COLO668 (cell line): ENCODE measurements at regions not wholly inside any gene's neighbourhood (a gene's known extent, or its start where the extent isn't known, plus 50 kb on each side); places are given as distances from the start of the nearest gene placed in this dataset.
"Not testable (repeated sequence)": the region's sequence is repeated elsewhere in the genome, so short reads cannot be mapped to it uniquely, and the experiment has no call there.

ENCODE experiments used
- DNase-seq: peaks from one replicate; lab custom pipeline; 2025; ENCODE audit not compliant: unreplicated experiment; lab: John Stamatoyannopoulos, UW

DNA sequence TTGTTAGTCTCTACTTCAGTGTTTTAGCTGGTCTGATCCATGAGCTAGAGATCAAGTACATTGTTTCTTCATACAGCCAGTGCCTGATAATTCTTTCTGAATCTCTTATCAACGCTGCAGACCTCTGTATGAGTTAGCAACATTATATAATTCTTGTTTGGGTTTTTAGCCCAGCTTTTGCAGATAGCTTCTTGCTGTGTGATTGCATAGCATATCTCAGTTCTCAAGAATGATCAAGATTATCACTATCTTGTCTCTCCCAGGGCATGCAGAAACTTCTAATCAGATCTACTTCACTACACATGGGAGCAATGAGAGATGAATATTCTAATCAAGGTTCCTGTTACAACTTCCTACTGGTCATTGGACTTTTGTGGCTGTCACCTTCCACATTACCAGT lies 158.3 kb downstream of the FAM174A start:
- no peak for DNase-seq

DNA sequence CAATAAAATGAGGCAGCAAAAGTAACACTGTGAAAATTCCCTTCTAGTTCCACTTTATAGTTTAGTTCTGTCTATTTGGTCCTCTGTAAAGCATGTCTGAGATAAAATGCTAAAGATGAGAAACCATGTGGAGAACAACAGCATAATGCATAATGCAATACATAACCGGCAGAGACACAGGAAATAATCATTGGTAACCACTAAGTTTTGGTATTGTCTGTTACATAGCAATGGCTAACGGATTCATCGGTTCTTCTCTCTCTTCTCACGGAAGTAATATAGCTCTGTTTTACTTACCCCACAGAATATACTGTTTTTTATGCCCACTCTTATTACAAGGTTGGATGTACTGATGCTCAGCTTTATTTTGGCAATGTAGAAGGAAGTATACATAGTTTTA lies 158.9 kb downstream of the FAM174A start:
- no peak for DNase-seq

DNA sequence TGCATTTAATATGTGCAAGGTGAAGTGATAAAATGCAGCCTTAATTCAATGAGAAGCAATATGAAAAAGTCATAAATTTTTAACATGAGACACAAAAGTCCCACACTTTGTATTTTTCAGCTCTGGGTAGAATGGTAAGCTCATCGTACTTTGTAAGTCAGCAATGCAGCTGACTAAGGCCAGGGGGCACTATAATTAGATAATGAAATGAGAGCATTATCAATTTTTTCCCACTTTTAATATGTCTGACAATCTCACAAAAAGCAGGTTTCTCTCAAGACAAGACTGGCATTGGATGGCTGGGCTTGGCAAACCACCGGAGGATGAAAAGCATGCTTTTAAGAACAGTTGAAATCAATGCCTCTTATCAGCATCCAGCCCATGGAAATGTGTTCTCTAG lies 162.8 kb downstream of the FAM174A start:
- no peak for DNase-seq

DNA sequence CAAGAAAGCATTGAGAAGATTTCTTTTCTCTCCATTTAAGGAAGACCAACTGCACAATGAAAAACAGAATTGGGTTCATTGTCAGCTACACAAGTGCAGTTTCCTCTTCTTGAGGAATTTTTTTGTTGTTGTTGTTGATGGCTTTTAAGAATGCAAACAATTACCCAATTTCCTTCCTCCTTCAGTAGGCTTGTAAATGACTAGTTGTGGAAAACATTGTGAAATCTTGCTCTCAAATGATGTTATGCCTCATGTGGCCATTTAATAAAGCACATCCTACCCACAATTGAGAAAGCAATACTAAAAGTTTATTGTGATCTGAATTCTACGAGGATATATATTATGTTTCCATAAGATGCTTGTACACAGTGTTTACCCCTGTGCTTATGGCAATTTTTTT lies 171.6 kb downstream of the FAM174A start:
- DNase-seq: no peak

DNA sequence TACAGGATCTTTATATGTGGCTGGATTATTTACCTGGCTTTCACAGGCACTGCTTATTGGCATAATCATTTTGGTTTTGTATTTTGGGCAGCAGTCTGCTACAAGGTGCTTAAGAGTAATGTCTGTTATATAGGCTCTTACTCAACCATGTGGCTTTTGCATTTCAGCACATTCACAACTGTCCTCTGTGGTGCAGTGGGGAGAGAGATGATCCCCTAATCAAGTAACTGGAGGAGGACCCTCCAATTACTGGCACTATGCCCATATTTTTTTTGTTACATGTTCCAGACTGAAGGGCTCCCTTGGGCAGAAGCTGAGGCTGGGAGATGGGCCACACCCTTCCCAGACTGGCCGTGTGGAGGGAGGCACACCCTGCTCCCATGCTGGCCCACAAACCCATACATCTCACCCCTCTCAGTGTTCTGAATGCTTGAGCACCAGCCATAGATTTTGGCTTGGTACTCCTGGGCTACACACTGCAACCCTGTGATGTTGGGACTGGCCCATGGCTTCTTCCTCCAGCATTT lies 173.5 kb downstream of the FAM174A start:
- no peak for DNase-seq

DNA sequence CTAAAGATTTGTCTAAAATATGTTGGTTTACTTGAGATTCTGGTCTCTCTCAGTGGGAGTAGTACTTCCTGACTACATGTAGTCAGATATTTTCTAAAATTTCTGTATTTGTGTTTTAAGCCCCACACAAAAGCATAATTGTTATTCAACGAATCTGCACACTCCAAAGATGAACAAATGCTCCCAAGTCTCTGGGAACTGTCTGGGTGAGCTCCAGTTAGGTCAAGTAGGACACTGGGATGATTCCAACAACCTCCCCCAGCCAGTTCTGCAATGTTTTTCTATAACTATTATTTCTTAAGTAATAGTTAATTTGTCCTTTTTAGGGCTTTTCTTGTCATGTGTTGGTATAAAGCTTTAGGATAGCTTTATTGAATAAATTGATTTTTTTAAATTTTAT lies 174.6 kb downstream of the FAM174A start:
- no peak for DNase-seq

DNA sequence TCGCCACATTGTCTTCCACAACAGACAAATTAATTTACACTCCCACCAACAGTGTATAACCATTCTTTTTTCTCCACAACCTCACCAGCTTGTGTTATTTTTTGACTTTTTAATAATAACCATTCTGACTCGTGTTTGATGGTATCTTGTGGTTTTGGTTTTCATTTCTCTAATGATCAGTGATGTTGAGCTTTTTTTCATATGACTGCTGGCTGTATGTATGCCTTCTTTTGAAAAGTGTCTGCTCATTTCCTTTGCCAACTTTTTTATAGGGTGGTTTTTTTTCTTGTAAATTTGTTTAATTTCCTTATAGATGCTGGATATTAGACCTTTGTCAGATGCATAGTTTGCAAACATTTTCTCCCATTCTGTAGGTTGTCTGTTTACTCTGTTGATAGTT lies 179.6 kb downstream of the FAM174A start:
- not testable (repeated sequence) for DNase-seq

DNA sequence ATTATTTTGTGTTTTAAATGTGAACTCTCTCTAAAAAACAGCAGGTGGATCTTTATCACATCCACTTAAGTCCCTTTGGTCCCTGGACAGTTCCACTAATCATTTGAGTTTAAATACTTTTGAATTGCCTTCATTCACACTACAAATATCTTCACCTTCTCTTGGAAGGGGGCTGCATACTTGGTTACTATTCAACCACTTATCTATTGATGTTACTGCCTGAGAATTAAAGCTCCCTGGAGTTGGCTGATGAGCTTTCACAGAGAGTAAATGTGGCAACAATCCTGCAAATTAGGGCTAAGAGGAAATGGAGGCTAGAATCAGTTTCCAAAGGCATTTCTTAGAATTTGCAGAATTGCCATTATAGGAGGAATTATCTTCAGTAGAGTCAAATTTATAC lies 180.4 kb downstream of the ST8SIA4 start:
- DNase-seq: no peak

DNA sequence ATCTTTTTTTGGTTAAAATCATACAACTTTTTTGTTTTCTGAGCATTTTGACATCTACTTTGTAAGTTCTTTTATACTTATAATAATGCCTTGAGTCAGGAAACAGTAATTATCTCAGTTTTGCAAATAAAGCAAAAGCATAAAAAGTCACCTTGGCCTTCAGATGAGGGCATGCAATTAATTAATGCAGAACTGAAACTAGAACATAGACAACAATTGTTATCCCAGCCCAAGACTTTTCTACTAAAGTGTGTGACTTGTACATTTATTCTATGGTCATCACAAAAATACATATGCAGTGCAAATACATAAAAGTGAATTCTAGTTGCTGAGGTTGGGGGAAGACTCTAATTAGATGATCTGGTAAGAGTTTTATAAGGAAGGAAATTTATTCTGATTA lies 179.9 kb downstream of the ST8SIA4 start:
- no peak for DNase-seq

DNA sequence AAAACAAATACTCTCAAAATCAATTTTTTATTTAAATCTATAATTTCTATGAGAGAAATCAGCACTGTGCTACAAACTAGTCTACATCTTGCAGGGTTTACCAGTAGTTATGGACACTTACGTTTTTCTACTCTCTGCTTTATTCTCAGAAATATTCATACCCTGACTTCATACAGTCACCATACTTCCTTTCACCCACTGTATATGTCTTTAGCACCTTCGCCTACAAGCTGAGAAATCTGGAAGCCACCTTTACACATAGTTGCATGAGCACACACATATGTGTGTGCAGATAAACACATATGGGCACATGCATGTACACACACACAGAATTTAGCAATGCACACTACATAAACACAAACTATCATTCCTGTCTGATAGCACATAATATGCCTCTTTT lies 177.0 kb downstream of the ST8SIA4 start:
- DNase-seq: no peak

DNA sequence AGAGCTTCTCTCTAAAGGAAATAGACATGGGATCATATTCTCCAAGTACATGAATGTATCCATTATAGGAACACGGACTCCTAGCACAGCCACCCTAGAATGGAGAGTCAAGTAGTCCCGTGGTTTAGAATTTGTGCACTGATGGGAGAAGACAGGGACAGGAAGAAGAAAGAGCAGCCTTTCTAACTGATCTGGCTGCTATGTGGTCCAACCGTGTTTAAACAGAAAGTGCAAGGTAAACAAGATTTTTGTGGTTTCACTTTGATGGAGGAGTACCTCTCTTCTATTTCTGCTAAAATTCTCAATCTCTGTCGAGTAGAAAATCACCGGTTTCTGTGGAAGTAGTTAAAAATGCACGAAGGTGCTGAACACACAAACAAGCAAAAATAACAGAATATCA lies 171.3 kb downstream of the ST8SIA4 start:
- no peak for DNase-seq

DNA sequence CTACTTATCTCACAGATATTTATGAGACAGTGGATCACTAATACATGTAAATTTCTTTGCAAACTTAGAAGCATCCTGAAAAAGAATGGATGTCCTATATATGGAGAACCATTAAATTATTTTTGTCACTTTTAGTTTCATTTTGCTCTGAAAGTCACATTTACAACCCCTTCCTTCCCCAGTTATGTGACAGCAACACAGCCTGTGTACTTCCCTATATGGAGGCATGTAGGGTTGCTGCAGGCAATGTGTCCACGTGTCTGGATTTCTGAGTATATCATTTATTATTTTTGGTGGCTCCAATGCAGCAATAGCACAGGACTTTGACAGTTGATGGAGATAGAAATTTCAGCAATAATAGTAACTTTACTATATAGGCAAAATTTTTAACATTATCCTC lies 156.4 kb downstream of the ST8SIA4 start:
- no peak for DNase-seq

DNA sequence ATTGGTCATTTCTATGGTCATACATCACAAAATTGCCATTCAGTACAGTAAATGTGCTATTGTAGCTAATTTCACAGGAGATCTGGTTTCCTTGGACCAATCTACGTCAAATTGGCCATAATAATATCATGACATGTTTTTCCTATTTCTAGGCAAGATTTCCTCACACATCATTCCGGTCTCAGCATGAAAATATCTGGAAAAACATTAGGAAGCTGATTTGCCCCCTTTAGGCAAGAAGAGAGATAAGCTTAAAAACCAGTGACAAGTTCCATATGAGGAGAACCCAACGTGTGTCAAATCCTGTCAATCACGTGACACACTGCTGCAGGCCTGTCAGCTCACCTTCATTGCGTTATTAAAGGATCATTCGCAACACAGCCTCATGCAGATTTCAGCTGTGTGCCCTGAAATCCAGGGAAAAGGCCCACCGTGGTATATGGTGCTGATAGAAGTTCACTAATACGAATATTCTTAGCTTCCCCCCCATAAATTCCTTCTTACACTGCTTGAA lies 153.3 kb downstream of the ST8SIA4 start:
- DNase-seq: no peak

DNA sequence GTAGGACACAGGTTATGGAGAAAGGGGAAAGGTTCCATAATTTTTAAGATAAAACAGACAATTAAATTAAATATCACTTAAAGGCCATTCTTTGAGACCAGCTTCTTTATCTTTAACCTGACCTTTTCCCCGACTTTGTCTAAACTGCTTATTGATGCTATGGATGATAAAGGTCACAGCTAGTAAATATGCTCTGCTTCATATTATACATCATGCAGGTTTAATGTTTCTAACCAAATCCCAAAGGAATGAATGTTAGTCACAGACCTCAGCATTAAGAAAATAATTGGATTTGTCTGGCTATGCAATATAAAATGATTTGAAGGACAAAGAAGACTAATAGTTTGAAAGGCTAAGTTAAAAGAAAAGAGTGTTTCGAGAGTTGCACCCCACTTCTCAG lies 147.6 kb downstream of the ST8SIA4 start:
- no peak for DNase-seq
